ENCODE measurements at regions not wholly inside any gene's neighbourhood (a gene's known extent, or its start where the extent isn't known, plus 50 kb on each side); places are given as distances from the start of the nearest gene placed in this dataset.

DNA sequence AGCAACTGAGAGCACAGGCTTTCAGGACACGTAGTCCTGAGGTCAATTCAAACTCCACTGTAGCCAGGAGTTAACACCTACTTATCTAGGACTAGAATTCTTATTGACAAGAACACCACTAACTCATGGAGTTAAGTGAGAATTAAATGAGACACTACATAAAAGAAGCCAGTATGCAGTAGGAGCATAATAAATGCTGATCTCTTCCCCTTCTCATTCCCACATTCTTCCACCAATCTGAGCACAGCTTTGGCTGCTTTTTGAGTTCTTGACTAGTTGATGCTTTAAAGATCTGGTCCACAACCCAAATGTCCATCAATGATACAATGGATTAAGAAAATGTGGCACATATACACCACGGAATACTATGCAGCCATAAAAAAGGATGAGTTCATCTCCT is 55.2 kb downstream of the TTC32 start:
- DNase-seq (ENCODE audit: low read depth) = no peak

DNA sequence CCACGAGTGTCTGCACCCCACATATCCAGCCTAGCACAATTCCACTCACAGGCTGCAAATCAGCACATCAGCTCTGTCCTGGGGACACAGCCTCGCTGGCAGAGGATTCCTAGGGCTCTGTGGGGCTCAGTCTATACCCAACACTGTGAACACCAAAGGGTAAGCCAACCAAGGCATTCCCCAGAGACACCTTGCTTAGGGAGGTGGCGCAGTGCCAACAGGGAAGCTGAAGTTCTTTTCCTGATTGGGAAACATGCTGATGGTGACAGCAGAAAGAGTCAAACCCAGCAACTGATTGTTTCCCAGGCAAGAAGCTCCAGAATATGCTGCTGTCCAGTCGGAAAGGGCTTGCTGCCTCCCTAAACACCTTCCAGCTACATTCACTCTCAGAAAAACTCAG is 55.8 kb downstream of the TTC32 start:
- no peak for DNase-seq (ENCODE audit: low read depth)

DNA sequence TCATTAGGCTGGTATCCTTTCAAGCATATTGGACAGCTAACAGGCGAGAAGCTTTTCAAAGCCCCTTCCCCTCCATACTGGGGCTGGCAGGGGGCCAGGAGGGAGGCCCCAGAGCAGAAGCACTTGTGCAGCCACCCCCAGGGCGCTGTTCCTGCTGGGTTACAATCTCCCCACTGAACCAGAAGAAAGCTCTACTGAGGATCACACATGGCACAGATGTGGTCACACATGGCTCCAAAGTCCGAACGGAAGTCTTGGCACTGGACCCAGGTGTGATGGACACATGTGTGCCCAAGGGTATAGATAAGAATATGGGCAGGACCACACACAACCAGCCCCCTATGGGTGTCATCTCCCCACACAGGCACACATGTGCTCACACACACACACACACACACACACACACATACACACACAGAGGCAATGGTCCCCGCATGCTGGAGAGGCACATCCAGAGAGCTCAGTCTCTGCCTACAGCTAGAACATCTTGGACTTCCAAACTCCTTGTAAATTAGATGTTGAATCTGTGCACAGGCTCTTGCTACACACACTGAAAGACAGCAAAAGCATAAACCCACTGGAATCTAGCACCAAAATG is 56.4 kb downstream of the TTC32 start:
- DNase-seq (ENCODE audit: low read depth) = no peak

- DNase-seq (ENCODE audit: low read depth) = no peak
Observed at GRCh38 chr2:19844750-19845149, 57.0 kb downstream of the TTC32 start.

DNA sequence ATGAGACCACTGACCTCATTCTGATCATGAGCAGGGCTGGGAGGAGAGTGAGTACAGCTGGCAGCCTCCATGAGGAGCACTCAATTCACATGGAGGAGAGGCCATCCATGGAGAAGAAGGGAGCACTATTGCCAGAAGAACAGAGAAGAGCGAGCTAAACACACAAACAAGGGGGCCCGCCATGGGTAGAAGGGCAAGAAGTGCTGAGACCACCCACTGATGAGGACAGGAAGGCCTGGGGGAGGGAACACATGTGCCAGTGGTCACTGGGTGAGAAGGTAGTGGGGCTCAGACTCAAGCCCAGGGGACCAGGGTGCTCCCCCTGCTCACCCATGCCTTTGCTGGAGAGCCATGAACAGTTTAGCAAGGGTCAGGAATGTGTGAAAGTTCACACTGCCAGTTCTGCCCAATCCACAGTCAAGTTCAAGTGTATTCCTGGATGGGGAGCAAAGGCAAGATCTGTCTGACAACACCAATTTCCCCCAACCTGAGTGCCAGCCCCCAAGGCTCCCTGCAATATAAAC is 57.7 kb downstream of the TTC32 start:
- DNase-seq (ENCODE audit: low read depth) = no peak

- DNase-seq (ENCODE audit: low read depth) = no peak
Observed at GRCh38 chr2:19841918-19842693, 59.7 kb downstream of the TTC32 start.

DNA sequence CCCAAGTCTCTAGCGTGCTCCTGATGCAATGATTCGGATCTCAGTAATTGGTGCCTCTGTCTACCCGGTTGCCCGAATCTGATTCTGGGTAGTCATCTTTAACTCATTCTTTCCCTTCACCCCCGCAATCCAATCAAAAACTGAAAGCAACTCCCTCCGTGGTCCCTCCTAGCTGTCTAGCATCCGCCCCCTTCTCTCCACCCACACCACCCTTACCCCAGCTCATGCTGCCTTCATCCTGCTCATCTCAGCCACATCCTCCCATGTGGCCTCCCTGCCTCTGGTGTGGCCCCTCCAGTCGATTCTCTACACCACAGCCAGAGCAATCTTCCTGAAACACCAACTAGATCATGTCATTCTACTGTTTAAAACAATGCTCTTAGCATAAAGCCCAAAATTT is 62.3 kb downstream of the TTC32 start:
- DNase-seq (ENCODE audit: low read depth) = no peak

DNA sequence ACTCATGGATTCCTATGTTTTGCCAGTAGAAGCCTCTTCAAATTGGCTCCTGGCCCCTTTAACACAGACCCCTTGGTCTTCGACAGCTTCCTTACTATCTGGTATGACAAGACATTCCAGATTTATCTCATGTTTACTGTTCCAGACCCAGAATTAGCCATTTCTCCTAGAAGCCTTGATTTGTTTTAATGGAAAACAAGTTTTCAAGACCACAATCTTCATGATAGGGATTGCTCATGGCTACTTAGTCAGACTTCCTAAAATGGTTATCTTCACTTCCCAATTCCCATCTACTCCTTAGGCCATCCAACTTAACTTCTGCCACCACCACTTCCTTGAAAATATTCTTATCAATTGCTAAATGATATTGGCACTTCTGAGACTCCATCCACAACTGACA is 63.2 kb downstream of the TTC32 start:
- no peak for DNase-seq (ENCODE audit: low read depth)

DNA sequence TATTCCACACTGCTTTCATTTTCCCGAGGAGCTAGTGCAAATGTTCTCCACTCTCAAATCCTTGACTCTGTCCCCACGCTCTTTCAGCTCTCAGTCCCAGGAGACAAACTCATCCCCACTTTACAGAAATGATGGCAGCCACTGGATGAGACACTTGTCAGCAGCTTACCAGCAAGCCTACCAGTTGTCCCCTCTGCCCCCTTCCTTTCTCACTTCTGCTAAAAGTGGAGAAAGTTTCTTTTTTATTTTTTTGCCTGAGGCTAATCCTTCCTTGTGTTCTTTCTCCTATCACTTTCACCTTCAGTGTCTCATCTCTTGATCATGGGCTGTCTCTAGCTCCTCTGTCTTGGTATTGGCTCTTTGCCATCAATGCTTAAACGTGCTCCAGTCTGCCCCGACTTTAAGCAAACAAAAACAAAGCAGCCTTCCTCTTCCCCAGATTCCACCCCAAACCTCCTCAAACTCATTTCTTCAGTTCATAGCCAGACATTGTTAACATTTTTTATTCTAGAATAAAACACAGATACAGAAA is 64.5 kb downstream of the TTC32 start:
- DNase-seq (ENCODE audit: low read depth) = no peak

- DNase-seq (ENCODE audit: low read depth) = no peak
Observed at GRCh38 chr2:19835781-19836281, 66.0 kb downstream of the TTC32 start.

DNA sequence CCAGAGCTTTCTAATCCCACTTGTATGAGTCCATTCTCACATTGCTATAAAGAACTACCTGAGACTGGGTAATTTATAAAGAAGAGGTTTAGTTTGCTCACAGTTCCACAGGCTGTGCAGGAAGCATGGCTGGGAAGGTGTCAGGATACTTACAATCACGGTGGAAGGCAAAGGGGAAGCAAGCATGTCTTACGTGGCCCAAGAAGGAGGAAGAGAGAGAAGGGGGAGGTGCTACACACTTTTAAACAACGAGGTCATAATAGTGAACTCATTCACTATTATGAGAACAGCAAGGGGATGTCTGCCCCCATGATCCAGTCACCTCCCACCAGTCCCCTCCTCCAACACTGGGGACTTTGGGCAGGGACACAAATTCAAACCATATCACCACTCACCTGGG is 67.8 kb downstream of the TTC32 start:
- no peak for DNase-seq (ENCODE audit: low read depth)

GRCh38 chr2:19829672-19830071 is 72.1 kb downstream of the TTC32 start:
- DNase-seq (ENCODE audit: low read depth) = no peak

- DNase-seq (ENCODE audit: low read depth) = no peak
Observed at GRCh38 chr2:19826874-19827273, 74.9 kb downstream of the TTC32 start.

DNA sequence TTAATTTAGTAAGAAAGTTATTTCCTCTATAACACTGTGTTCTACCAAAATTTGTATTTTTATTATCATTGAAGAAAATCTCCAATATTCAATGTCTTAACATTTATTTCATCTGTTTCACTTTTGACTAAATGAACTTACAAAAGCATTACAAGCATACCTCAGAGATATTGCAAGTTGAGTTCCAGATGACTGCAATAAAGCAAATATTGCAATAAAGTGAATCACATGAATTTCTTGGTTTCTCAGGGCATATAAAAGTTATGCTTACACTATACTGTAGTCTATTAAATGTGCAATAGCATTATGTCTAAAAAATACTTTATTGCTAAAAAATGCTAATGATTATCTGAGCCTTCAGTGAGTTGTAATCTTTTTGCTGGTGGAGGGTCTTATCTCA is 78.3 kb downstream of the TTC32 start:
- no peak for DNase-seq (ENCODE audit: low read depth)

DNA sequence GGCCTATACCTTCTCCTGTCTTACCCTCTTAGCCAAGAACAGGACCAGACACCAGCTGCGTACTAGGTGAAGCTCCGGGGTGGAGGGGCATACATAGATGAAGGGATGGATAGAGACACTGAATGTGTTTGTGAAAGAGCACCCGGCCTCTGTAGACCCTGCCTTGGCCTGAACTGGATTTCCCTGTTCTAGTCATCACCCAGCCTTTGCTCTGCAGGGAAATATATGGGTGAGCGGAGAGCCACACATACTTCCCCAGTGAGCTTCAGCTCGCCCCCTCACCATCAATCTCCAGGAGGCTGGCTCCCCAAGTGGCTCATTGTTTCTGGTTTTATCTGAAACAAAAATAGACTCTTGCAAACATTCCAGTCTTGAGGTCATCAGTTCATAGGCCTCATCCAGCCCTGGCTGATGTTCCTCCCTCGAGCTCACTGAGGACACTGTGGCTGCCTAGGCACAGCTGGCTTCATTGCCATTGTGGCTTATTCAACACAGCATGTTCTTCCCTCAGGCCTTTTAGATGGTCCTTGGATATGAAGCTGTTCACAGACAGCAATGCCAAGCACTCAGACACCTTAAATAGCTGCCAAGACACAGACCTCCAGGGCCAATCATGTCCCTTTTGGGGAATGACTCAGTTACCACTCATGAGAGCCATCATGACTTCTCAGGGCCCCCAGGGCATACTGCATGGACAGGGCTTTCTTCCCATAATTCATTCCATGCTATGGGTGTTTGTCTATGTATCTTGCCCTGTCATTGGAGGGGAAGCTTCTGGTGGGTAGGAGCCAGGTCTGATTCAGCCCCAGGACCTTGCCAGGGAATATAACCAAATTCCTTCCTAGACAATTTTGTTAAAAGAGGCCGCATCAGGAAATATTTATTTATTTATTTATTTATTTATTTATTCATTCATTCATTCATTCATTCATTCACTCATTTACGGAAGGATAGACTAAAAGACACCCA is 82.4 kb downstream of the TTC32 start:
- DNase-seq (ENCODE audit: low read depth) = peak; percentile 38

DNA sequence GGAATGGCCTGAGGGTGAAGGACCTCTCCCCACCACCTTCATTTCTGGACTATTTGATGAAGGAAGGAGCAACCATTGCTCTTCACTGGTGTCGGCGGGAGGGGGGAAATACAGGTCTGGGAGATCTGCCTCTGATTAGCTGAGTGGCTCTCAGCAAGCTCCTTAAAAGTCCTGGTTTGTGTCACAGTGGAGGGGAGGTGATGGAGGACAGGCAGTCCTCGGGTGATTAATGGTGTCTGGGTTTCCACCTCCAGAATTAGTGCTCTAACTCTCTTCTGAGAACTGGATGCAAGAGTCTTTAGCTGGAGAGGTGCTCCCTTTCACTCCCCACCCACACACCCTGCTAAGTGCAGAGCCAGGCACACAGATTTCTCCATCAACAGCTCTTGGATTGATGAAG is 83.2 kb downstream of the TTC32 start:
- DNase-seq (ENCODE audit: low read depth) = no peak

DNA sequence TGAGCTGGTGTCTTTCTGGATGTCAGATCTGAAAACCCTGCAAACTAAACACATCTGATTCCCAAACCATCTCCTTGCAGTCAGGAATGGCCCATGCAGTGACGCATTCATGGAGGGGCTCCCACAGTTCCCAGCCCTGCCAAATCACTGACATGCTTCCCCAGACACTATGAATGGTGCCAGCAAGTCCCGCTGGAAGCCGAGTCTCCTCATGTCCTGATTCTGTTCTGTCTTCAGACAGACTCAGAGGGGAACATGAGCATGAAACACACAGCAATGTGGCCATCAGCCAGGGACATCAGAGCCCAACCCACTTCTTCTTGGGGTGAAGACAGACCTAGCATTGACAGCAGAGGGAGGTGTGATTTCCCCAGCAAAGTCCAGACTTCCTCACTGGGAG is 83.7 kb downstream of the TTC32 start:
- DNase-seq (ENCODE audit: low read depth) = no peak

DNA sequence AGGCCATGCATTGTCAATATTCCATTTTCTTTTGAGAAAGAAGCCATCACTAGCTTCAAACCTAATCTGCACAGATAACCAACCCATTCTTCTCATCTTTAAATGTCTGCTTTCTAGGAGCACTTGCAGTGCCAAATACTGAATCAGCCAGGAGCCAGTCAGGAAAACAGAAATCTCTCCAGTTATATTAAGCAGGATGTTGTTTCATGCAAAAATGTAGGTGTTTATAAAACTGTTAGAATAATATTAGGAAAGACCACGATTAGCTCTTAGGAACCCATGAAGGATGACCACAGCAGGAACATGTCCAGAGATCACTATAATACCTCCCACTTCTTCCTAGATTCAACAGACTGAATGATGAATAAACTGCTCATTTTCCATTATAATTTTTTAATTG is 86.0 kb downstream of the TTC32 start:
- no peak for DNase-seq (ENCODE audit: low read depth)

- no peak for DNase-seq (ENCODE audit: low read depth)
Observed at GRCh38 chr2:19812166-19812565, 89.6 kb downstream of the TTC32 start.

- no peak for DNase-seq (ENCODE audit: low read depth)
Observed at GRCh38 chr2:19811186-19811585, 90.6 kb downstream of the TTC32 start.

DNA sequence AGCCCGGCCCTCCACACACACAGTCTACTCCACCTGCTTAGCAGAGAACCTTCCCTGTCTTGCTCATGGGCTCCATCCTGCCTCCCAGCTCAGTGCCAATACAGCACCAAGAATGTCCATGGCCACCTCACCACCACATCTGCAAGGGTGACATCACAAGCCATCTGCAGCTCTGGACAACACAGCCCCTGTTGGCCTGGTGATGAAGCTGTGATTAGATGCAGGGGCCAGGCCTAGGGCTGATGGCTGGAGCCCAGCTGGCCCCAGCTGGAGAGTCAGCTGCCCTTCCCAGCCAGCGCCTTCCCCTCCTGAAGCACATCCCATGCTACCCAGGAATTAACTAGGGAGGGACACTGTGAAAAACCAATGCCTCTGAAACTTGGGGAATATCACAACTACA is 91.1 kb downstream of the TTC32 start:
- no peak for DNase-seq (ENCODE audit: low read depth)

GRCh38 chr2:19810148-19810547 is 91.6 kb downstream of the TTC32 start:
- DNase-seq (ENCODE audit: low read depth) = no peak

Data from HS-5 (cell line).